GM18502 (cell line): ENCODE measurements at regions not wholly inside any gene's neighbourhood (a gene's known extent, or its start where the extent isn't known, plus 50 kb on each side); places are given as distances from the start of the nearest gene placed in this dataset.

Experiments used
- ATAC-seq: cut with Tn5 transposase; IDR thresholded peaks from one replicate; pipeline ENCODE4 v1.9.1; 2021; ENCODE audit warnings: mild to moderate bottlenecking; ENCODE audit not compliant: unreplicated experiment, poor library complexity

GRCh38 chr20:60064554-60065196, 106.5 kb downstream of the CDH26 start:
- no peak for ATAC-seq

- no peak for ATAC-seq
Observed at GRCh38 chr20:60065741-60066437, 107.7 kb downstream of the CDH26 start.

- no peak for ATAC-seq
Observed at GRCh38 chr20:60066438-60066823, 108.2 kb downstream of the CDH26 start.

- no peak for ATAC-seq
Observed at GRCh38 chr20:60068509-60068908, 110.3 kb downstream of the CDH26 start.

GRCh38 chr20:60069656-60070055, 111.4 kb downstream of the CDH26 start:
- no peak for ATAC-seq

GRCh38 chr20:60070791-60071190, 112.6 kb downstream of the CDH26 start:
- ATAC-seq: no peak

GRCh38 chr20:60071965-60072364, 113.7 kb downstream of the CDH26 start:
- no peak for ATAC-seq

GRCh38 chr20:60073086-60073485, 114.9 kb downstream of the CDH26 start:
- ATAC-seq: no peak

GRCh38 chr20:60073504-60073903, 115.3 kb downstream of the CDH26 start:
- ATAC-seq: no peak

- no peak for ATAC-seq
Observed at GRCh38 chr20:60074276-60074675, 116.1 kb downstream of the CDH26 start.

- no peak for ATAC-seq
Observed at GRCh38 chr20:60078351-60079250, 120.4 kb downstream of the CDH26 start.

- no peak for ATAC-seq
Observed at GRCh38 chr20:60080401-60080800, 122.2 kb downstream of the CDH26 start.

- ATAC-seq: no peak
Observed at GRCh38 chr20:60085551-60086132, 127.4 kb downstream of the CDH26 start.

GRCh38 chr20:60086821-60087562, 128.8 kb downstream of the CDH26 start:
- no peak for ATAC-seq

GRCh38 chr20:60087563-60088105, 129.4 kb downstream of the CDH26 start:
- ATAC-seq: no peak

GRCh38 chr20:60088236-60088635, 130.0 kb downstream of the CDH26 start:
- ATAC-seq: no peak

GRCh38 chr20:60090631-60091030, 132.4 kb downstream of the CDH26 start:
- no peak for ATAC-seq

- ATAC-seq: no peak
Observed at GRCh38 chr20:60091305-60091704, 133.1 kb downstream of the CDH26 start.

- ATAC-seq: no peak
Observed at GRCh38 chr20:60091861-60092260, 133.6 kb downstream of the CDH26 start.

GRCh38 chr20:60092729-60093128, 134.5 kb downstream of the CDH26 start:
- no peak for ATAC-seq
